Astrocyte (in vitro differentiated cells and primary cell): ENCODE measurements at regions not wholly inside any gene's neighbourhood (a gene's known extent, or its start where the extent isn't known, plus 50 kb on each side); places are given as distances from the start of the nearest gene placed in this dataset.

ENCODE experiments used
- CTCF ChIP-seq: IDR thresholded peaks from 2 replicates; pipeline ENCODE4 v1.5.1; 2011; ENCODE audit warnings: low read depth, mild to moderate bottlenecking, inconsistent platforms, low read length, moderate library complexity; ENCODE audit not compliant: insufficient read depth
- EZH2 ChIP-seq: IDR thresholded peaks from 2 replicates; pipeline ENCODE4 v1.6.1; 2012; ENCODE audit warnings: mild to moderate bottlenecking, low read length, inconsistent platforms; ENCODE audit not compliant: insufficient read depth

GRCh38 chr22:22754961-22755777 is 110.8 kb downstream of the GGTLC2 start:
- no peak for TF ChIP-seq CTCF
- TF ChIP-seq EZH2 = no peak
